Ishikawa (cell line): ENCODE measurements at regions not wholly inside any gene's neighbourhood (a gene's known extent, or its start where the extent isn't known, plus 50 kb on each side); places are given as distances from the start of the nearest gene placed in this dataset.

Experiments
- CEBPB ChIP-seq: IDR thresholded peaks from 2 replicates; pipeline ENCODE4 v1.6.1; 2012
- CREB1 ChIP-seq: IDR thresholded peaks from 2 replicates; pipeline ENCODE4 v1.6.1; 2012; ENCODE audit warnings: low read depth
- EGR1 ChIP-seq: IDR thresholded peaks from 2 replicates; pipeline ENCODE4 v1.6.1; 2012
- EP300 ChIP-seq: IDR thresholded peaks from 2 replicates; pipeline ENCODE4 v1.6.1; 2012; ENCODE audit warnings: borderline replicate concordance
- FOXM1 ChIP-seq: IDR thresholded peaks from 2 replicates; pipeline ENCODE4 v1.6.1; 2012; ENCODE audit warnings: low read depth, borderline replicate concordance
- NFIC ChIP-seq: IDR thresholded peaks from 2 replicates; pipeline ENCODE4 v1.6.1; 2012
- RAD21 ChIP-seq: IDR thresholded peaks from 2 replicates; pipeline ENCODE4 v1.6.1; 2012; ENCODE audit warnings: low read depth
- TAF1 ChIP-seq: IDR thresholded peaks from 2 replicates; pipeline ENCODE4 v1.6.1; 2012; ENCODE audit warnings: low read depth, mild to moderate bottlenecking
- TCF12 ChIP-seq: IDR thresholded peaks from 2 replicates; pipeline ENCODE4 v1.6.1; 2012; ENCODE audit warnings: low read depth
- TEAD4 ChIP-seq: IDR thresholded peaks from 2 replicates; pipeline ENCODE4 v1.6.1; 2012
- USF1 ChIP-seq: IDR thresholded peaks from 2 replicates; pipeline ENCODE4 v1.6.1; 2012
- YY1 ChIP-seq: IDR thresholded peaks from 2 replicates; pipeline ENCODE4 v1.6.1; 2012; ENCODE audit warnings: low read depth
- ZBTB7A ChIP-seq: IDR thresholded peaks from 2 replicates; pipeline ENCODE4 v1.6.1; 2012; ENCODE audit warnings: low read depth
- TF ChIP-seq, protein P1 (sequence below): IDR thresholded peaks from 2 replicates; pipeline ENCODE4 v1.6.1; 2012; ENCODE audit warnings: low read depth, mild to moderate bottlenecking
- TF ChIP-seq, protein P2 (sequence below): IDR thresholded peaks from 2 replicates; pipeline ENCODE4 v1.6.1; 2012

DNA sequence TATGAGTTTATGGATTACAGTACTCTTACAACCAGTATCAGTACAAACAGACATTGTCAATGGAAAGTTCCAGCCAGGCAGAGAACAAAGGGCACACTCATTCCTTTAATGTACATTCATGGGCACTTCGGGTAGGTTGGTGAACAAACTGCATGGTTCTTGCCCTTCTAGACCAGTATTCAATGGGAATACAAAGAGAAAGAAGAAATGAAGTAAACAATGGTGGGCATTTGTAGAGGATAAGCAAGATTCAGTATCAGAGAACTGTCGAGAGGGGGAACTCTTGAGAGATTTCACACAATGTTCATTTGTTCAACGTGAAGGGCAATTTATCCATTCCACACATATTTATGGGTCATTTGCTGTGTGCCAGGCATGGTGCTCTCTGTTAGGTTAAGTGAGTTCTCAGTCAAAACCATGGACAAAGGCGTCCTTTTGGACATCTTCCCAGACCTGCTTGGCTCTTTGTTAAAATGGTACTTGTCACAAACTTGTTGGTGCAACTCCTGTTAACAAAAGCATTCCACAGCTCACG is 714.8 kb downstream of the DHX35 start:
- TF ChIP-seq, protein P1, sequence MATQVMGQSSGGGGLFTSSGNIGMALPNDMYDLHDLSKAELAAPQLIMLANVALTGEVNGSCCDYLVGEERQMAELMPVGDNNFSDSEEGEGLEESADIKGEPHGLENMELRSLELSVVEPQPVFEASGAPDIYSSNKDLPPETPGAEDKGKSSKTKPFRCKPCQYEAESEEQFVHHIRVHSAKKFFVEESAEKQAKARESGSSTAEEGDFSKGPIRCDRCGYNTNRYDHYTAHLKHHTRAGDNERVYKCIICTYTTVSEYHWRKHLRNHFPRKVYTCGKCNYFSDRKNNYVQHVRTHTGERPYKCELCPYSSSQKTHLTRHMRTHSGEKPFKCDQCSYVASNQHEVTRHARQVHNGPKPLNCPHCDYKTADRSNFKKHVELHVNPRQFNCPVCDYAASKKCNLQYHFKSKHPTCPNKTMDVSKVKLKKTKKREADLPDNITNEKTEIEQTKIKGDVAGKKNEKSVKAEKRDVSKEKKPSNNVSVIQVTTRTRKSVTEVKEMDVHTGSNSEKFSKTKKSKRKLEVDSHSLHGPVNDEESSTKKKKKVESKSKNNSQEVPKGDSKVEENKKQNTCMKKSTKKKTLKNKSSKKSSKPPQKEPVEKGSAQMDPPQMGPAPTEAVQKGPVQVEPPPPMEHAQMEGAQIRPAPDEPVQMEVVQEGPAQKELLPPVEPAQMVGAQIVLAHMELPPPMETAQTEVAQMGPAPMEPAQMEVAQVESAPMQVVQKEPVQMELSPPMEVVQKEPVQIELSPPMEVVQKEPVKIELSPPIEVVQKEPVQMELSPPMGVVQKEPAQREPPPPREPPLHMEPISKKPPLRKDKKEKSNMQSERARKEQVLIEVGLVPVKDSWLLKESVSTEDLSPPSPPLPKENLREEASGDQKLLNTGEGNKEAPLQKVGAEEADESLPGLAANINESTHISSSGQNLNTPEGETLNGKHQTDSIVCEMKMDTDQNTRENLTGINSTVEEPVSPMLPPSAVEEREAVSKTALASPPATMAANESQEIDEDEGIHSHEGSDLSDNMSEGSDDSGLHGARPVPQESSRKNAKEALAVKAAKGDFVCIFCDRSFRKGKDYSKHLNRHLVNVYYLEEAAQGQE: no peak
- no peak for TF ChIP-seq TCF12
- TF ChIP-seq RAD21: no peak
- no peak for TF ChIP-seq EGR1
- TF ChIP-seq EP300: no peak
- no peak for TF ChIP-seq YY1
- TF ChIP-seq TEAD4: no peak
- TF ChIP-seq CEBPB: no peak

GRCh38 chr20:39676241-39676640 is 714.1 kb downstream of the DHX35 start:
- TF ChIP-seq TEAD4 (no peak), CEBPB (no peak), FOXM1 (no peak), EP300 (no peak), USF1 (no peak)

DNA sequence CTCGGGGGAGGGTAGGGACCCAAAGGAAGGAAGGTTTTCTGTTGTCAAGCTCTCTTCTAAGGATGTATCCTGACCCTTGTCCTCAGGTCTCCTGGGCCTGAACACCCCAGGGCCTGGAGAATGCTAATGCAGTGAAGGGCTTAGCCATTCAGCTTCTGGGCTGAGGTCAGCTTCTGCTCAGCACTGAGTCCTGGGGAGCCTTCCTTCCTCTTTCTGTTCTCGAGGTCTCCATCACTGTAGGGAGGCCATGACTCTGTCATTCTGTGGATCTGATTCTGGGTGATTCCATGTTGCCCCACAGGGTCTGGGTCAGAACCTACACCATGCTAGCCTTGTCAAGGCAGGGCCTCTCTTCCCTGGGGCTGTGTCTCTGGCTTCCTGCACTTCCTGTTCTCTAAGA is 712.7 kb downstream of the DHX35 start:
- TF ChIP-seq TEAD4: no peak

- TF ChIP-seq YY1 (no peak), TEAD4 (no peak), FOXM1 (no peak), CEBPB (no peak), RAD21 (no peak), EGR1 (no peak), CREB1 (no peak), EP300 (no peak), NFIC (no peak), ZBTB7A (no peak), TAF1 (no peak), USF1 (no peak), TCF12 (no peak)
- TF ChIP-seq, protein P2, sequence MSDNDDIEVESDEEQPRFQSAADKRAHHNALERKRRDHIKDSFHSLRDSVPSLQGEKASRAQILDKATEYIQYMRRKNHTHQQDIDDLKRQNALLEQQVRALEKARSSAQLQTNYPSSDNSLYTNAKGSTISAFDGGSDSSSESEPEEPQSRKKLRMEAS: no peak
- TF ChIP-seq, protein P1: no peak
These were observed 708.8 kb downstream of the DHX35 start for GRCh38 chr20:39670988-39671387.

- TF ChIP-seq TEAD4 (no peak), CEBPB (no peak), NFIC (no peak), ZBTB7A (no peak), YY1 (no peak), CREB1 (no peak), RAD21 (no peak)
These were observed 707.5 kb downstream of the DHX35 start for GRCh38 chr20:39669659-39670058.

- no peak for TF ChIP-seq TCF12
- TF ChIP-seq FOXM1: no peak
- no peak for TF ChIP-seq CREB1
- TF ChIP-seq, protein P1: no peak
- no peak for TF ChIP-seq USF1
- TF ChIP-seq CEBPB: no peak
- TF ChIP-seq ZBTB7A: no peak
- TF ChIP-seq EP300: no peak
- TF ChIP-seq, protein P2: no peak
- TF ChIP-seq EGR1: no peak
- no peak for TF ChIP-seq RAD21
These were observed 705.9 kb downstream of the DHX35 start for GRCh38 chr20:39668038-39668437.
